HG03066 (cell line): ENCODE measurements at regions not wholly inside any gene's neighbourhood (a gene's known extent, or its start where the extent isn't known, plus 50 kb on each side); places are given as distances from the start of the nearest gene placed in this dataset.
A peak's percentile ranks its signal among the peaks of the same experiment; 100 is the strongest.
"Not testable (repeated sequence)": the region's sequence is repeated elsewhere in the genome, so short reads cannot be mapped to it uniquely, and the experiment has no call there.

Source experiments
- ATAC-seq: cut with Tn5 transposase; IDR thresholded peaks from one replicate; pipeline ENCODE4 v1.9.1; 2021; ENCODE audit warnings: low read depth; ENCODE audit not compliant: unreplicated experiment

- peak; percentile 72 for ATAC-seq
Measured at GRCh38 chr6:27146706-27147505, 100.6 kb upstream of the PRSS16 start.

GRCh38 chr6:27148404-27148795 is 99.1 kb upstream of the PRSS16 start:
- no peak for ATAC-seq

GRCh38 chr6:27149150-27149549 is 98.4 kb upstream of the PRSS16 start:
- ATAC-seq, result no peak

- ATAC-seq, result no peak
Measured at GRCh38 chr6:27154696-27155095, 92.8 kb upstream of the PRSS16 start.

GRCh38 chr6:27156874-27157458 is 90.5 kb upstream of the PRSS16 start:
- ATAC-seq, result peak; percentile 5

- peak; percentile 66 for ATAC-seq
Measured at GRCh38 chr6:27157459-27158315, 89.8 kb upstream of the PRSS16 start.

GRCh38 chr6:27158316-27158643 is 89.2 kb upstream of the PRSS16 start:
- no peak for ATAC-seq

- ATAC-seq, result no peak
Measured at GRCh38 chr6:27159725-27160124, 87.8 kb upstream of the PRSS16 start.

GRCh38 chr6:27161115-27161514 is 86.4 kb upstream of the PRSS16 start:
- ATAC-seq, result no peak

GRCh38 chr6:27161603-27161945 is 85.9 kb upstream of the PRSS16 start:
- ATAC-seq, result no peak

- no peak for ATAC-seq
Measured at GRCh38 chr6:27161946-27162603, 85.4 kb upstream of the PRSS16 start.

GRCh38 chr6:27163834-27164233 is 83.7 kb upstream of the PRSS16 start:
- no peak for ATAC-seq

- no peak for ATAC-seq
Measured at GRCh38 chr6:27168108-27168507, 79.4 kb upstream of the PRSS16 start.

- ATAC-seq, result no peak
Measured at GRCh38 chr6:27168586-27169443, 78.7 kb upstream of the PRSS16 start.

GRCh38 chr6:27172524-27173231 is 74.8 kb upstream of the PRSS16 start:
- ATAC-seq, result not testable (repeated sequence)

GRCh38 chr6:27173232-27173601 is 74.3 kb upstream of the PRSS16 start:
- ATAC-seq, result not testable (repeated sequence)

GRCh38 chr6:27174958-27175357 is 72.5 kb upstream of the PRSS16 start:
- ATAC-seq, result no peak

GRCh38 chr6:27176096-27176495 is 71.4 kb upstream of the PRSS16 start:
- no peak for ATAC-seq
